IPS-18c (cell line): ENCODE measurements at regions not wholly inside any gene's neighbourhood (a gene's known extent, or its start where the extent isn't known, plus 50 kb on each side); places are given as distances from the start of the nearest gene placed in this dataset.

Experiments
- H3K4me3 ChIP-seq: 2 replicates; pipeline ENCODE4 v1.7.0; 2013; ENCODE audit warnings: low read depth, mild to moderate bottlenecking, low read length, moderate library complexity; ENCODE audit not compliant: insufficient read depth
- H3K9me3 ChIP-seq: one replicate; pipeline ENCODE4 v1.6.1; 2013; ENCODE audit warnings: mild to moderate bottlenecking, low read length, moderate library complexity; ENCODE audit not compliant: control insufficient read depth, insufficient read depth

DNA sequence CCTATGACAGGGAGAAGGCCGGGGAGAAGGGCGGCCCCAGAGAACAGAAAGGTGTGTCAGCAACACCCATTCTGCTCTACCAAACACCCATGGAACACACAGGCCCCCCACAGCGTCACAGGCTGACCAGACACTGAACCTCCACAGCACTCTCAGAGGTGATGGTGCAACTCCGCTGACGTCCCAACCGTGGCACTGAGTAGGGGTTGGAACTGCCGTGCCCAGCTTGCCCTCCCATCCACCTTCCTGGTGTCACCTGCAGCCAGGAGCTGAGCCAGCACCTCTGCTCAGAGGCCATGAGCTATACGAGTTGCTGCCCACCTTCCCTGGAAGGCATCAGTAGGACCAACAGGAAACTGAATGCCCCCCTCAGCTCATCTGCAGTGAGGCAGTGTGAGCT lies 412.9 kb upstream of the SALL3 start:
- Histone ChIP-seq H3K4me3 (no peak overlapping the region), H3K9me3 (peaks cover 2% of the 10 kb centered on the region)

GRCh38 chr18:78571063-78571785 lies 408.4 kb upstream of the SALL3 start:
- Histone ChIP-seq H3K9me3 (peaks cover 12% of the 10 kb centered on the region), H3K4me3 (no peak overlapping the region)

GRCh38 chr18:78571831-78572347 lies 407.7 kb upstream of the SALL3 start:
- Histone ChIP-seq H3K9me3 (peaks cover 12% of the 10 kb centered on the region), H3K4me3 (no peak overlapping the region)

DNA sequence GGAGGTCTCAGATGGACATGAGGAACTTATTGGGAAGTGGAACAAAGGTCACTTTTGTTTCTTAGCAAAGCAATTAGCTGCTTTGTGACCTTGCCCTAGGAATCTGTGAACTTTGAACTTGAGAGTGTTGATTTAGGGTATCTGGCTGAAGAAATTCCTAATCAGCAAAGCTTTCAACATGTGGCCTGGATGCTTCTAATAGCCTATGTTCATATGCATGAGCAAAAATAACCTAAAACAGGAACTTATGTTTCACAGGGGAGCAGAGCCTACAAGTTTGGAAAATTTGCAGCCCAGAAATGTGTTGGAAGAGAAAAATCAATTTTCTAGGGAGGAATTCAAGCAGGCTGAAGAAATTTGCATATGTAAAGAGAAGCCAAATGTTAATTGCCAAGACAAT lies 405.8 kb upstream of the SALL3 start:
- H3K4me3 ChIP-seq: no peak overlapping the region
- H3K9me3 ChIP-seq: peaks cover 12% of the 10 kb centered on the region

DNA sequence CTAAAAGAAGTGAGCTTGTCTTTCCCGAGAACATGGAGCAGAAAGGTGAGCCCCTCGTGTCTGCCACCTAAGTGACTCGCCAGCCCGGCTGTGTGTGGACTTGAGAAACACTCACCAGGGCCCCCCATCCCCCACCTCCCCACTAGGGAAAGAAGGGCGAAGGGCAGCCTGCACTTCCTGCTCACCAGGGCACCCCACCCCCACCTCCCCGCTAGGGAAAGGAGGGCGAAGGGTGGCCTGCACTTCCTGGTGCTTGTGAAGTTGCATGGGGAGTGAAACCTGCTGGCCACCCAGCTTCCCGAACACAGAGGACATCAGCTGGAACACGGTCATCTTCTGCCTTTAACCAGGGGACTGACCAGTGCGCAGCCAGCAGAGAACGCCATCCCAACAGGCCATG lies 402.7 kb upstream of the SALL3 start:
- H3K9me3 ChIP-seq: peaks cover 14% of the 10 kb centered on the region
- H3K4me3 ChIP-seq: no peak overlapping the region

DNA sequence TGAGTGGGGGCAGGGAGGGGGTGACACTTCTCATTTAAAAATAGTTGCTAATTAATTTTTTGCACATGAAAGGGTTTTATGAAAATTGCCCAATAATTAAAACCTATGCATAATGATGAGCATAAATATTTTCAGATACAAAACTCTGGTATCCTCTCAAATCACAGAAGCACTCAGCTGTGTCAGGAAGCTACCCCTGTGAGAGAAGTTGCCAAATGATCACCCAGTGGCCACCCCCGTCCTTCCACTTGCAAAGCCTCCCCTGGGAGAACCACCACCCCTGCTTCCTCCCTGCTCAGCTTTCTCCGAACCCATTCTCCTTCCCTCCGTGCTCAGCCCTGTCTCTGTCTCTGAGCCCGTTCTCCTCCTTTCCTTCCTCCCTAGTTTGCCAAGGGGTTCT lies 400.2 kb upstream of the SALL3 start:
- no peak overlapping the region for H3K4me3 ChIP-seq
- H3K9me3 ChIP-seq: peaks cover 7% of the 10 kb centered on the region

- peaks cover 3% of the 10 kb centered on the region for H3K9me3 ChIP-seq
These were observed 399.6 kb upstream of the SALL3 start for GRCh38 chr18:78579854-78580577.

GRCh38 chr18:78580835-78581339 lies 398.7 kb upstream of the SALL3 start:
- H3K9me3 ChIP-seq: peaks cover 3% of the 10 kb centered on the region
- no peak overlapping the region for H3K4me3 ChIP-seq

More at GRCh38 chr18:78579854-78580577, 399.6 kb upstream of the SALL3 start:
- H3K4me3 ChIP-seq: no peak overlapping the region

DNA sequence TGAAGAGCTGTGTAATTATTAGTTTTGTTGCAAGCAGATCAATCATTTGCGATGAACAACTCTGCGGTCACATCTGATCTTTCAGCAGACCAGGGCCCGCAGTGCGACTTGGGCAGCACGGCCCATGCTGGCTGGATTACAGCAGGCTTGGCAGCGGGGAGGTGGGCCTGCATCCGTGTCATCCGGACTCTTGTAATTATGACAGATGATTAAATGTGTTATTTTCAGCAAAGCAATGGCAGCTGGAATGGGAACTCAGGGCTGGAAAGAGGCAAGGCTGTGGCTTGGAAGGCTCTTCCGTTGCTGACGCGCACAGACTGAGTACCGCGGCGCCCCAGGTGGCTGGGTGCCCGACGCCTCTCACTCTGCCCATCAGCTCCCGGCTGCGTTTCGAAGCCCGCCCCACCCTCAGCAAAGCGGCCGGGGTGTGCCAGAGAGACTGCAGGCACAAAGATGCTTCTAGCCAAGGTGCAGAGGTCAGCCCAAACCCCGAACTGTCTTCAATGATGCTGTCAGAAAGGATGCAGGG lies 397.4 kb upstream of the SALL3 start:
- peaks cover 3% of the 10 kb centered on the region for H3K9me3 ChIP-seq

DNA sequence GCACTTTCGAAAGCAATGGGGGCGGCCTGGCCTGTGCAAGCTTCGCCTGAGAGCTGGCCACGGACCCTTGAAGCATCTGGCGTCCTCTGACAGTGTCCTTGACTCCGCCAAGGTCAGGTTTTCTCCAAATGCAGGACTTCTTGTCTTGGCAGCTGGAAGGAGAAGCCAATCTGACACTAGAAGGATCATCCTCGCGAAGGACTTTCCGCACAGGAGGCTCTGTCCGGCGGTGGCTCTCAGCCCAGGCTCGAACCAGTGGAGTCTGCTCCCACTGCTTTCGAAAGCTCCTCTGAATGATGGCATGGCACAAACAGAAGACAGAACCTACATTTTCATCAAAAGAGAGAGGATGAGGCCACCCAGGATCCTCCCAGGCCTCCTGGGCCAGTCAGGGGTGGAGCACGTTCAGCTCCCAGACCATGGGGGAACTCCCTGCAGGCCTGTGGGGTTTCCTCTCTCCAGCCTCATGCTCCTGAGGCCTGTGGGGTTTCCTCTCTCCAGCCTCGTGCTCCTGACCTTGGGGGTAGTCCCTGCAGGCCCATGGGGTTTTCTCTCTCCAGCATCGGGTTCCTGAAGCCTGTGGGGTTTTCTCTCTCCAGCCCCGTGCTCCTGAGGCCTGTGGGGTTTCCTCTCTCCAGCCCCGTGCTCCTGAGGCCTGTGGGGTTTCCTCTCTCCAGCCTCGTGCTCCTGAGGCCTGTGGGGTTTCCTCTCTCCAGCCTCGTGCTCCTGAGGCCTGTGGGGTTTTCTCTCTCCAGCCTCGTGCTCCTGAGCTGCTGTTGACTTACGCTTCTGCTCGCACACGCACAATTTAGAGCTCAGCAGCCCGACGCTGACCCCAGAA lies 396.5 kb upstream of the SALL3 start:
- peaks cover 3% of the 10 kb centered on the region for H3K9me3 ChIP-seq
- H3K4me3 ChIP-seq: no peak overlapping the region

More for the DNA sequence above, 397.4 kb upstream of the SALL3 start:
- H3K4me3 ChIP-seq: no peak overlapping the region

- peaks cover 3% of the 10 kb centered on the region for H3K9me3 ChIP-seq
- H3K4me3 ChIP-seq: no peak overlapping the region
These were observed 395.7 kb upstream of the SALL3 start for GRCh38 chr18:78583739-78584458.

GRCh38 chr18:78584459-78585022 lies 395.1 kb upstream of the SALL3 start:
- no peak overlapping the region for H3K4me3 ChIP-seq
- peaks cover 3% of the 10 kb centered on the region for H3K9me3 ChIP-seq

GRCh38 chr18:78586586-78586985 lies 393.0 kb upstream of the SALL3 start:
- Histone ChIP-seq H3K4me3 (no peak overlapping the region), H3K9me3 (no peaks in the 10 kb centered on the region)

DNA sequence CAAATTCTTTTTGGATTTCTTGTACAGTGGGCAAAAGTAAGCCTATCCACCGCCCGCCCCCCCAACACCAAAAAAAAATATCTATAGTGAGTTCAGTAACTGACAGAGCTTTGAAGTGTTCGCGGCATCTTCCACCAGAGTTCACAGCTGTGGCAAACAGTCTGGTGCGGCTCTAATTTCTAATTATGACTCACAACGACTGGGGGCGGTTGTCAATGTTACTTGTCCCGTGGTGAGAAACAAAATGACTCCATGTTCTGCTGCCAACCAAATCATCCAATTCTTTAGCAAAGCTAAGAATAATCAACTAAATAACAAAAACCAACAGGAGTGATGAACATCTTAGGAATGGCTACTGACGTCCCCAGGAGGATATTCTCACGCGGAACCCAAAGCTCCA lies 392.5 kb upstream of the SALL3 start:
- H3K4me3 ChIP-seq: no peak overlapping the region
- no peaks in the 10 kb centered on the region for H3K9me3 ChIP-seq

GRCh38 chr18:78587626-78588600 lies 391.7 kb upstream of the SALL3 start:
- H3K9me3 ChIP-seq: no peaks in the 10 kb centered on the region
- H3K4me3 ChIP-seq: no peak overlapping the region; the same call in 1 of the 2 replicates
